GM21529 (cell line): ENCODE measurements at regions not wholly inside any gene's neighbourhood (a gene's known extent, or its start where the extent isn't known, plus 50 kb on each side); places are given as distances from the start of the nearest gene placed in this dataset.

ENCODE experiments used
- ATAC-seq: cut with Tn5 transposase; IDR thresholded peaks from one replicate; pipeline ENCODE4 v1.9.1; 2021; ENCODE audit not compliant: unreplicated experiment

DNA sequence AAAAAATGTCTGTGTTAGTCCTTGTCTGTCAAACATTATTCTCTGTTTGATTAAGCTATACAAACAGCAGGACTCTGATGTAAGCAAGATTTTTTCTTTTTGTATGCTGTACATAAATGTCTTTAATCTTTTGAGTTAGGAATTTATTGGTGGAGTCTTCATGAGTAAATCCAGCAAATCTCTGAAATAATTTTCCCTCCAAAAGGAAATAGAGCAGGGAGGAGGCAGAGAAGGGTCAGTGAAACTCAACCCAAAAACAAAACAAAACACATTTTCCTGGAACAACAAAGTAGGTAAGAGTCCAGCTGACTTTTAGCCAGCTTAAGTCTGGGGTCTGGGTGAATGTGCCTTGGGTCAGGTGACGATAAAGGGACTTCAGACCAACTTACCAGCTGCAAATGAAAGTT, 113.7 kb downstream of the FOXA2 start:
- no peak for ATAC-seq

- no peak for ATAC-seq
Observed at GRCh38 chr20:22466447-22467171, 117.8 kb downstream of the FOXA2 start.

DNA sequence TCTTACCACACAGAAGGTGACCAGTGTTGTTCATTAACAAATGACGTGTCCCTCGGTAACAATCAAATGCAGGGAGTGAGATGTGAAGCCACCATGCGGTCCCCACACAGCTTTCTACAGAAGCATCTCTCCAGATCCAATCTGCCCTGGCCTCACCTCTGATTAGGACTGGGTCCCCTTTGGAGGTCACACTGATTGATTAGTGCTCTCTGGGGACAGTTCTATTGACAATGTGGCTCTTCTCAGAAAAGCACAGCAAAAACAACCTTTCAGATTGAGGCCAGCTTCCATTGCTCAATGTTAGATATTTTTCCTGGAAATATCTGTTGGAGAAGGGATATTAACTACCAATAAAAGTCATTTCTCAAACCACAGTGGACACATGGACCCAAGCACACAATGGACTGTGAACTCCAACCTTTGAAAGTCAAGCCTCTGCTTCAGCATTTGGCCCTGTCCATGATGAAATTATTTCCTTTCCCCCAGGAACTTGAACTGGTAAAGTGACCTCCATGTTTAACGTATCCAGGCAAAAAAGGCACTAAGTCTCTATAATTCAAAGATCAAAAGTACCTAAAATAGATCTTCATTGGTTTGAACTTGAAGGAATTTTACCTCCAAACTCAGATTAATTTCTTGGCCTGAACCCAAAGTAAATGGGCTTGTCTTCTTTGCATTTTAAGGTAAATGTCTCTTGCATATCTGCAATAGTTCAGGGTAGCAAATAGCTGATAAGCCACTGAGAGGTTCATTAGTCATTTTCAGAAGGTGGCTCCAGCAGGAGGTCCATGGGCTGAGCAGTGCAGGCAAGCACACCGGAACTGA, 118.5 kb downstream of the FOXA2 start:
- no peak for ATAC-seq

- ATAC-seq, result no peak
Observed at GRCh38 chr20:22464312-22465003, 119.9 kb downstream of the FOXA2 start.

DNA sequence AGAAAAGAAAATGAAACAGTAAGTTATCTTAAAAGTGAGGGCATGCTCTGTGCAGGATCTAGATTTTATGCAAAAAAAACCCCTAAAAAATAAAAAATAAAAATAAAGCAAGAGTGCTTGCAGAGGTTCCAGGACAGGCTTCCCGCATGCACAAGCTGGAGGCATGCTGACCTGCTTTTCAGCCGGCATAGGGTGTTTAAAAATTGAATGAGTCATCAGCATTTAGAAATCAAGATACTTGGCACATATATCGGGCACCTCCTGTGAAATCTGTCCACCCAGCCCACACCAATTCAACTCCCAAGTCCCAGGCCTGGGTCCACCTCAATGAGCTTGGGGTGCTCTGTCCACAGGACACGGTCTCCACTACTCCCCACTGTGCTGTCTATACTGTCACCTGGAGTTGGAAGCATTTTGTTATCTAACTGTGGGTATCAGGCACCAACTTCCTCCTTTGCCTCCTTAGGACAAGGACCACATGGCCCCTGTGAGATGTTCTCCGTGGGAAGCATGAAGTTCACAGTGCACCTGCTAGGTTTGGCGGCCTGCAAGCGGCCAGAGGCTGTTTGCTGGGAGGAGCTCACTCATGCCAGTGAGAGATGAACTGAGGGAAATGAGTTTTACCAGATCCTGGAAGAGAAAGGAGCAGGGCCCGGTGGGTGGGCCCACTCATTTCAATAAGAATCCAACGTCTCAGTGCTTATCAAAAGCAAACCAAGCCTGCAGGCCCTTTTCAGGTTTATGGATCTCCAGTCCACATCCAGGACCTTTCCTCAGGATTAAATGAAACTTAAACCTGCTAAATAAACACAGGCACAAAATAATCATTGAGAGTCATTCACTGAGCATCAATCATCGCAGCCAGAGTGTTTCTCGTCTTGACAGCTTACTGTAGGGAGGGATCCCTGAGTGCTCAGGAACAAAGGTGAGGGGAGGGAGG, 121.1 kb downstream of the FOXA2 start:
- ATAC-seq, result no peak

DNA sequence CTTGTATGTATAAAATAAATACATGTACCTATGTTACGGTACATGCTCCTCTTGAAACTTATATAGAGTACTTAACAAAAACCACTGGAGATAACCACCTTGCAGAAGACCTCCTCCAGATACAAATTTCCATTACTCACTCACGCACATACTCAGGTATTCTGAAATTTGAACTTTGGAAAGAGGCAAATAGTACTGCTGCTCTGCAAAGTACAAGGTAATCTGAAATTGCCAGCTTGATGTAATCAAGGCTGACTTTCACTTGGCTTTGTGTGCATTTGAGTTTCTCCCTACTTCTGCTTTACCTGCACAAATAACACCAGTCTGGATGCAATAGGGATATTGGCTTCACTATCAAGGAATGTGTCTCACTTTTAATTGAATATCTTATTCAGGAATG, 123.6 kb downstream of the FOXA2 start:
- no peak for ATAC-seq

GRCh38 chr20:22460231-22460630, 124.1 kb downstream of the FOXA2 start:
- ATAC-seq, result no peak

GRCh38 chr20:22459754-22460153, 124.6 kb downstream of the FOXA2 start:
- no peak for ATAC-seq

GRCh38 chr20:22456109-22456508, 128.3 kb downstream of the FOXA2 start:
- ATAC-seq, result no peak

DNA sequence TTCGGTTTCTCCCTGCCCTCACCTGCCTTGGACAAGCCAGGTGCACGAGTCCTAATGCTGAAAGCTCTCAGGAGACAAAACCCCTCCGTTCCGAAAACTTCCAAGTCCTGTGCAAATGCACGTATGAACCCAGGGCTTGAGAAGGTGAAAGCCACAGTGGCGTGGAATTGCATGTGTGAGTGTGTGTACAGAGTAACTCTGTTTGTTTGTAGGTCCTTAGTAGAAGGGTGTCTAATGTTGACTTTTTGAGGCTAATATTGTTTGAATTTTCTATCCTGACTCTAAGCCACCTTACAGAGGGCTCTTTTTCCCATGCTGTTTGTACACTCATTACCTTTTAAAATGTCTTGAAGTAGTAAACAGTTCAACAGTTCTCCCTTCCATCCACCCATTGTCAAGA, 129.1 kb downstream of the FOXA2 start:
- no peak for ATAC-seq

- no peak for ATAC-seq
Observed at GRCh38 chr20:22453244-22454080, 130.9 kb downstream of the FOXA2 start.

GRCh38 chr20:22452442-22453011, 131.8 kb downstream of the FOXA2 start:
- ATAC-seq, result no peak

DNA sequence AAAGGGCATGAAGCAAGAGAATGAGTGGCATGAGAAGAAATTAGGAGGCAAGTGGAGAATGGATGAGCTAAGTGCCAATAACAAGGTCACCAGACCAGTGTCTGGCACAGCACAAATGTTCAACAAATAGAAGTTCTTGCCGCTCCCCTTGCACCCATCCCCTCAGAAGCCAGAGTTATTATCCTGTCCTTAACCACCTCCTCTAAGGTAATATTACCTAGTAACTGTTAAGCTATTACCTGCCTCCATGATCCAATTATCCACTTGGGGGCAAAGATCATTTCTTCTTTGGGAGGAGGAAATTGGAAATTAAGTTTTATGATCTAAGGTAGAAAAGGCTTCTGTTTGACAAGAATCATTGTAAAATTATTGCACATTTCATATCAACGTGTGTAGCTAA, 133.8 kb downstream of the FOXA2 start:
- ATAC-seq, result no peak

- ATAC-seq, result no peak
Observed at GRCh38 chr20:22449188-22449973, 135.0 kb downstream of the FOXA2 start.

GRCh38 chr20:22447447-22447778, 137.0 kb downstream of the FOXA2 start:
- no peak for ATAC-seq

DNA sequence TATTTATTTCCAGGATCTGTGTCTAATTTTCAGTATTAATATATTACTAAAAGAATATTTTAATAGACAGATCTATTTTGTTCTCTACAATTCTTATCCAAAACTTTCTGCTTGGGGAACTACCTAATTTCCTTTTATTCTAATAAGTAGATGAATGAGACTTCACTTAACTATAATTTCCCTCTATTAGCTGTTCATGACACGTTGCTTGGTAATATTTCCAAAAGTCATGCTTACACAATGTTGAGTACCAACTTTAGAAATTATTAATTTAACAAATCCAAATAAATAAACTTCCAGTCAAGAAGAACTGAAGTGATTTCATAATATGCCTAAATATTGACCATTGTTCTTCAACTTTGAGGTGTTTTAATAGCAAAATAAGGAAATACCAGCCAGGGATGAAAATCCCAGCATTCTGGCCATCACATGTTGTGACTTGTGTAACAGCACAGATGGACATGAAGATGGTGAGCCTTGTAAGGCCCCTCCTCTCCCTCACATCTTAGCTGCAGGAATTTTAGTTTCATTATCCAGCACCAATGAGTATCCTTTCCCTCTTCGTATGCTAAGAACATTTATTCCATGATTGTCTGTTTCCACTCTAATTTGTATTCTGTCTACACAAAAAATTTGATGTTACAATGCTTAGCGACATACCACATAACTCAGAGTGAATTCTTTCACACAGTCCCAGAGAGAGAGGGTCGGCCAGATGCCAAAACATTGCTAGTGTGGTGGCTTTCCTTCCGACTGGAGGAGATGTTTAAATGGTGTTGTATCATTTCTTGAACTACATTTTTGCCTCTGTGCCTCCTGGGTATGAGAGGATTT, 137.5 kb downstream of the FOXA2 start:
- no peak for ATAC-seq

DNA sequence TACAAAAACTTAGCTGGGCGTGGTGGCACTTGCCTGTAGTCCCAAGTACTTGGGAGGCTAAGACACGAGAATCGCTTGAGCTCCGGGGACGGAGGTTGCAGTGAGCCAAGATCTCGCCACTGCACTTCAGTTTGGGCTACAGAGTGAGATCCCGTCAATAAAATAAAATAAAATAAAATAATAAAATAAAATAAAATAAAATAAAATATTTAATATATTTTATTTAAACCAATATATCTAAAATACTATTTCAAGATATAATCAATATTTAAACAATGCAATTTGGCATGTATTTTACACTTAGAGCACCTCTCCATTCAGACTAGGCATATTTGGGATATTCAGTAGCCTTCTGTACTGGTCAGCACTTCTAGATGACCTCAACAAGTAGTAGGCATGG, 142.1 kb downstream of the FOXA2 start:
- ATAC-seq, result no peak

DNA sequence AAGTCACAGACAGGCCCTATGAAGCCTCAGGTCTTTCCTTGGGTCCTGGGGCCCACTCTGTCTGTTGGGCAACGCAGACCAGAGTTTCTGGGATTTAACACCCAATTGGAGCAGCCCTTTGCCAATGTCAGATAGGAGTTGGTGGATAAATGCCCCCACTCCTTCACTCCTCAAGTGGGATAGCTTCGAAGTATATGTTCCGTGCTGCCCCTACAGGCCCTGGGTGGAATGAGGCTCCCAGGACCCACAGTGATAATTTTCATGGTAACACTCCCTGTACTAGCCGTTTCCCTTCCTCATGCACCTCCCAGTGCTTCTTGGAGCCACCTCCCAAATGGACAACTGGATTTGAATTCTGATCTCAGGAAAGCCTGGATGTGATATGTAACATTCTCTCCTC, 145.4 kb downstream of the FOXA2 start:
- ATAC-seq, result no peak
